ENCODE measurements at regions not wholly inside any gene's neighbourhood (a gene's known extent, or its start where the extent isn't known, plus 50 kb on each side); places are given as distances from the start of the nearest gene placed in this dataset.

GRCh38 chr1:36743286-36744005 lies 260.7 kb upstream of the CSF3R start:
- TF ChIP-seq CTCF (IDR thresholded peaks at IDR 0.05), result no peak
- no peak for TF ChIP-seq EZH2 (IDR thresholded peaks at IDR 0.05; ENCODE audit: borderline replicate concordance, insufficient read depth, low read depth, low read length, poor library complexity, severe bottlenecking)

Data from B cell (primary cell).